ENCODE measurements at regions not wholly inside any gene's neighbourhood (a gene's known extent, or its start where the extent isn't known, plus 50 kb on each side); places are given as distances from the start of the nearest gene placed in this dataset.
A peak's percentile ranks its signal among the peaks of the same experiment; 100 is the strongest.

GRCh38 chr15:81595752-81596151 lies 221.7 kb upstream of the TMC3 start:
- no peak for ATAC-seq
- DNase-seq, result no peak
- intact Hi-C loops (cut with DNase I), result no loop called here

GRCh38 chr15:81589671-81590070 lies 215.7 kb upstream of the TMC3 start:
- DNase-seq (no peak), ATAC-seq (no peak)
- intact Hi-C loops (cut with DNase I), result no loop called here

- no peak for DNase-seq
- ATAC-seq, result no peak
- intact Hi-C loops (cut with DNase I), result no loop called here
These were observed 201.6 kb upstream of the TMC3 start for GRCh38 chr15:81575436-81576123.

- no peak for DNase-seq
- no peak for ATAC-seq
- intact Hi-C loops (cut with DNase I), result no loop called here
These were observed 199.2 kb upstream of the TMC3 start for GRCh38 chr15:81573098-81573746.

GRCh38 chr15:81572190-81572589 lies 198.2 kb upstream of the TMC3 start:
- no peak for ATAC-seq
- no peak for DNase-seq
- intact Hi-C loops (cut with DNase I), result no loop called here

- ATAC-seq, result no peak
- DNase-seq, result no peak
- intact Hi-C loops (cut with DNase I), result no loop called here
These were observed 195.5 kb upstream of the TMC3 start for GRCh38 chr15:81569286-81570080.

- DNase-seq, result no peak
- ATAC-seq, result no peak
- intact Hi-C loops (cut with DNase I), result no loop called here
These were observed 193.9 kb upstream of the TMC3 start for GRCh38 chr15:81567924-81568323.

GRCh38 chr15:81562986-81563385 lies 189.0 kb upstream of the TMC3 start:
- ATAC-seq (no peak), DNase-seq (no peak)
- intact Hi-C loops (cut with DNase I), result no loop called here

- DNase-seq (no peak), ATAC-seq (no peak)
- intact Hi-C loops (cut with DNase I), result no loop called here
These were observed 186.4 kb upstream of the TMC3 start for GRCh38 chr15:81560405-81560804.

GRCh38 chr15:81558056-81558455 lies 184.0 kb upstream of the TMC3 start:
- intact Hi-C loops (cut with DNase I), result no loop called here
- no peak for ATAC-seq
- no peak for DNase-seq

GRCh38 chr15:81555346-81555745 lies 181.3 kb upstream of the TMC3 start:
- intact Hi-C loops (cut with DNase I), result no loop called here
- ATAC-seq (no peak), DNase-seq (no peak)

GRCh38 chr15:81548365-81549130 lies 174.5 kb upstream of the TMC3 start:
- DNase-seq (no peak), ATAC-seq (no peak)
- intact Hi-C loops (cut with DNase I), result no loop called here

- ATAC-seq (peak in 1 of 2 donors; percentile 25), DNase-seq (no peak)
These were observed 173.6 kb upstream of the TMC3 start for GRCh38 chr15:81547521-81548132.

GRCh38 chr15:81544385-81544784 lies 170.4 kb upstream of the TMC3 start:
- intact Hi-C loops (cut with DNase I), result no loop called here
- DNase-seq (no peak), ATAC-seq (no peak)

More at GRCh38 chr15:81547521-81548132, 173.6 kb upstream of the TMC3 start:
- intact Hi-C loops (cut with DNase I), result no loop called here

GRCh38 chr15:81540909-81541308 lies 166.9 kb upstream of the TMC3 start:
- ATAC-seq (no peak), DNase-seq (no peak)
- intact Hi-C loops (cut with DNase I), result no loop called here

GRCh38 chr15:81536356-81536755 lies 162.3 kb upstream of the TMC3 start:
- DNase-seq, result no peak
- ATAC-seq, result no peak

GRCh38 chr15:81534124-81534523 lies 160.1 kb upstream of the TMC3 start:
- intact Hi-C loops (cut with DNase I), result no loop called here
- DNase-seq (no peak), ATAC-seq (no peak)

More at GRCh38 chr15:81536356-81536755, 162.3 kb upstream of the TMC3 start:
- intact Hi-C loops (cut with DNase I), result no loop called here

GRCh38 chr15:81532001-81532400 lies 158.0 kb upstream of the TMC3 start:
- intact Hi-C loops (cut with DNase I), result no loop called here
- no peak for ATAC-seq
- DNase-seq, result no peak

- ATAC-seq (peak in 1 of 2 donors; percentile 58), DNase-seq (peak; percentile 30)
- intact Hi-C loops (cut with DNase I), result no loop called here
These were observed 157.1 kb upstream of the TMC3 start for GRCh38 chr15:81531109-81531592.

All from left cardiac atrium (tissue), 4 donors.